UCSD-AML1 (cell line): ENCODE measurements at regions not wholly inside any gene's neighbourhood (a gene's known extent, or its start where the extent isn't known, plus 50 kb on each side); places are given as distances from the start of the nearest gene placed in this dataset.
"Not testable (repeated sequence)": the region's sequence is repeated elsewhere in the genome, so short reads cannot be mapped to it uniquely, and the experiment has no call there.

ENCODE experiments used
- DNase-seq: peaks from one replicate; lab custom pipeline; 2025; ENCODE audit not compliant: unreplicated experiment; lab: John Stamatoyannopoulos, UW

DNA sequence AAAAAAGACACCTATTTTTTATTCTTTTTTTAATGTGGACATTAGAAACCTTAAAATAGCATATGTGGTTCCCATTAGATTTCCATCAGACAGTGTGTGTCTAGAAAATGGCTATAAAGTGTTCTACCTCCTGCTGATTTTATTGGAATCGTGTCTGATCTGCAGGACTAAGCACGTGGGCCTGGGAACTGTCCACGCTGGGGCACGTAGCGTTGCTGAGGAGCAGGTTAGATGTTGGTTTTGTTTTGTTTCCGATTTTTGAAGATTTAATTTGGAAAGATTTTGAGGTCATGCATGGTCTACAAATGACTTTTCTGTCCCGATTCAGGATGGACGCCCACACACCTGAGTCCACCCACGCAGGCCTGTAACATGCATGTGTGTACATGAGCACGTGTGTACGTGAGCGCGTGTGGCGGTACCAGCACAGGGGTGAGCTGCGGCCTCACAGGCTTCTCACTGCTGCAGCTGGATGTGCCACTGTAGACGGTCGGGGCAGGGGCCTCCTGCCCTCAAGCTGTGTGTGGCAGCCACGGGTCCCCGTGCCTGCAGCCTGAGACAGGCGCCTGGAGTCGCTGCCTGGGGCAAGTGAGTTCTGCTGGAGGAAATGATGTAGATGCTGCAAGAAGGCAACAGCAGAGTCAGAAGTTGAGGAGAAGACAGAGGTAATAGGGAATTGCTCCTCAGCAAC is 99.7 kb upstream of the CTDP1 start:
- DNase-seq: no peak

DNA sequence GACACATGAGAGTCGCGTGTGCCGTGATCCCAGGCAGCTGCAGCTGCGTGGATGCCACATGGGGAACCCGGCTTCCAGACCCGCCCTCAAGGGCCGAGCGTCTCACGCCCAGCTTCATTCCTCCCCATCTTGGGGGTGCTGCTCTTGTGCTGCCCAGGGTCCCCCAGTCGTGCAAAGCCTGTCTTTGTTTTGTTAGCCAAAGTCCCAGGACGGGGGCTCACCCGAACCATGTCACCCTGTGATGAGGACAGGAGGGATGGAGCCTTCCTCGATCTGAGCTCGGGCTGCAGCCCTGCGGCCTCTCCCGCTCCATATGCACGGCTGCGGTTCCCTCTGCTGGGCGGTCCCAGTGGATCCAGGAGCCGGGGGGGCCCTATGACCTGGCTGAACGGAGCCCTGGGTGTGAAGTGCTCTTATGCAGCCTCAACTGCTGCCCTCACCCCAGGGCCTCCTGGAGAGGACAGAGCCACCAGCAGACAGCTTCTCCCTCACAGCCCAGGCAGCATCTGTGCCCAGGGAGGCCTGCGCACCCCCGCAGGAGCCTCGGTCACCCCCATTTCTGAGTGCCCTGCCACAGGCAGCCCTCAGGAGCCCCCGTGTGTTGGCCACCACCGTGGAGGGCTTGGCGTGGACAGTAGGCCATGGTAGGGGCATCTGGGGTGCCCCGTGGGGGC is 99.0 kb upstream of the CTDP1 start:
- DNase-seq: no peak

DNA sequence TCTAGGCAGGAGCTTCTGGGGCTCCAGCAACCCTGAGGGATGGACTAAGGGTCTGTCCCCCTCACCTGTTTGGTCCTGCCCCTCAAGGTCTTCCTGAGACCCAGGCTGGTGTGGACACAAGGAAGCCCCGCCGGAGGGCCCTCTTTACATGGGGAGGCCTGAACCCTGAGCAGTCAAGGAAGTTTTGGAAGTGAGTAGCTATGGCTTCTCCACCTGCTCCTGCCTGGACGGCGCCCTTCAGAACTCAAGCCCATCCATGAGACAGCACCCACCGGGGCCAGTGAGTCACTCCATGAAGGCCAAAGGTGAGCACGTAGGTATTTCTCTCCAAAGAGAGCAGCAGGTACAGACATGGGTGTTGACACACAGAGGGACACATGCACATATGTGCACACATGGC is 98.2 kb upstream of the CTDP1 start:
- no peak for DNase-seq

- no peak for DNase-seq
Measured at GRCh38 chr18:79581911-79582310, 97.7 kb upstream of the CTDP1 start.

GRCh38 chr18:79582978-79583377 is 96.6 kb upstream of the CTDP1 start:
- DNase-seq: no peak

- no peak for DNase-seq
Measured at GRCh38 chr18:79583426-79583825, 96.2 kb upstream of the CTDP1 start.

GRCh38 chr18:79583984-79584401 is 95.6 kb upstream of the CTDP1 start:
- DNase-seq: no peak

DNA sequence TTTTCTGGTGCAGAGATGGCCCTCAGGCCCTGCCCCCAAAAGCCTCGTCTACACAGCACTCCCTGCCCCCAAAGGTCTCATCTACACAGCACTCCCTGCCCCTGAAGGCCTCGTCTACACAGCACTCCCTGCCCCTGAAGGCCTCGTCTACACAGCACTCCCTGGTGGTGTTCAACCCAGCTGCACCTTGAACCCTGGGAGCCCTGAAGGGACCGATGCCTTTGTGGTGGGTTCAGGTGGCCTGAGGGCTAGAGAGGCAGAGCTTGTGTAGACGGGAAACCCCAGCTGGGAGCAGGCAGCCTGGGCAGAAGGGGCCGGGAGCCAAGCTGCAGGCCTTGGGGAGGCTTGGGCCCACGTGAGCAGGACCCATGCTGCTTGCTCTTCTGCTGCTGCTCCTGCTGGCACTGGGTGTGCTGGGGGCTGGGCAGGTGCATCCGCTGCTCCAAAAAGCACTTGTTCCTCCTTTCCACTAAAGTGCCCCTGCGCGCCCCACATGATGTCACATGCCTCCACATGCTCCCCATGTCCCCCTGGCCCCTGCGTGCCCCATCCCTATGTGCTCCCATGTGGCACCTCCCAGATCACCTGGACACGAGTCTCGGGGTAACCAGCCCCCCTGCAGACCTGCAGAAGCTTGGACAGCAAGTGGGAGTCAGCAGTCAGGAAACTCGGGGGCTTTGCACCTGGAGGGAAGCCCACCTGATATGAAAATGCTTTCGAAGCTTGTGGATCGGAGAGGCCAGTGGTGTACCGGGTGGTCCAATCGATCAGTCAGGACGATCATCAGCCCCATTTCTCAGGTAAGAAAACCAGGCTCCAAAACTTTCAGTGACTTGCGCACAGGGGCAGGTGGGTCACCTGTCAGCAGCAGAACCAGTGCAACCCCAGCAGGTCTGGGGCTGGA is 94.9 kb upstream of the CTDP1 start:
- no peak for DNase-seq

DNA sequence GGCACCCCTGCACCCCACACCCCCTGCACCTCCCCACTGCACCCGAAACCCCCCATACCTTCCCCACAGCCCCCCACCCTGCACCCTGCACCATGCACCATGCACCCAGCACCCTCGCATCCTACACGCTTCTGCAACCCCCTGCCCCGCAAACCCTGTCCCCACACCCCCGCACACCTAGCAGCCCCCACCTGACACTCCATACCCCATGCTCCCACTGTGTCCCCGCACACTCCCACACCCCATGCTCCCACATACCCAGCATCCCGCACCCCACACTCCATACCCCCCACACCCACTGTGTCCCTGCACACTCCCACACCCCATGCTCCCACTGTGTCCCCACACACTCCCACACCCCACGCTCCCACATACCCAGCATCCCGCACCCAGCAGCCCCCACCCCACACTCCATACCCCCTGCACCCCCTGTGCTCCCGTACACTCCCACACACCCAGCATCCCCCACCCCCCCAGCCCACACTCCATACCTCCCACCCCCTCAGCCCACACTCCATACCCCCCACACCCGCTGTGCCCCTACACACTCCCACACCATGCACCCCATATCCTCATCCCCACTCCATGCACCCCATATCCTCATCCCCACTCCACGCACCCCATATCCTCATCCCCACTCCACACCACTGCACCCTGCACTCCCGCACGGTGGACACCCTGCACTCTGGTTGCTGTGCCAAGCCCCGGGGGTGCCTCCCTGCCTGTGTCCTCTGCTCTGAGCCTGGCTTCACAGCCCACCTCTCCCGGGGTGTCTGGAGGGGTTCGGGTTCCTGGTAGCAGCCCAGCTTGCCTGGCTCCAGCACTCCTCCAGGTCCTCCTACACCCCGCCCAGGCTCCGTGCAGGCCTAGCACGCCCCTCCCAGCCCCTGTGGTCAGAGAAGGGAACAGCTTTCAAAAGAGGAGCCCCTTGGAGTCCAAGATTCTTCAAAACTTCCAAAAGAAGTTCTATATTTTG is 93.9 kb upstream of the CTDP1 start:
- no peak for DNase-seq

DNA sequence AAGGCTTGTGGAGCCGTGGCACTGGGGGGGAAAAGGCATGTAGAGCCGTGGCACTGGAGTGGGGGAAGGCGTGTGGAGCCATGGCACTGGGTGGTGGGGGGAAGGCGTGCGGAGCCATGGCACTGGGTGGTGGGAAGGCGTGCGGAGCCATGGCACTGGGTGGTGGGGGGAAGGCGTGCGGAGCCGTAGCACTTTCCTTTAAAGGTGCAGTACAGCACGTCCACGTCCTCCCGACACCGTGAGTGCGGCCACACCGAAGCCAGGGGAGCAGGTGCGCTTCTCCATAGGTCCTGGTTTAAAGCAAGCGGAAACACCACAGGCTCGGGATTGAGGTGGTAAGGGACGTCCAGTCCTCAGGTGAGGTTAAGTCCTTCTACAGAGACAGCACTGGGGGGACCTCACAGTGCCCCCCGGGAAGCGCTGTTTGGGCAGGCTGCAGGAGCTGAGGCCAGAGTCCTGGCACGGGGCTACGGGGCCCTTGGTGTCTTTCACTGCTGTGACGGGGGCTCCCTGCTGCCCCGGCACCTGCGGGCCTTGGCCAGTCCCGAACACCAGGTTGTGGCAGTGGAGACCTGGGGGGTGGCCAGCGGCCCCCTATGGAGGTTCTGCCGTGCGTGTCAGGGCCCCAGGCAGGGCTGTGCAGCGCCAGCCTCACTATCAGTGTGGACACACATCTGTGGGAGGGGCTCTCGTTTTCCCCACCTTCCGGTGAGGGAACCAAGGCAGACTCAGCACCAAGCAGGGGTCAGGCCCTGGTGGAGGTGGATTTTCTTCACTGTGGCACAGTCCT is 93.0 kb upstream of the CTDP1 start:
- DNase-seq: no peak

DNA sequence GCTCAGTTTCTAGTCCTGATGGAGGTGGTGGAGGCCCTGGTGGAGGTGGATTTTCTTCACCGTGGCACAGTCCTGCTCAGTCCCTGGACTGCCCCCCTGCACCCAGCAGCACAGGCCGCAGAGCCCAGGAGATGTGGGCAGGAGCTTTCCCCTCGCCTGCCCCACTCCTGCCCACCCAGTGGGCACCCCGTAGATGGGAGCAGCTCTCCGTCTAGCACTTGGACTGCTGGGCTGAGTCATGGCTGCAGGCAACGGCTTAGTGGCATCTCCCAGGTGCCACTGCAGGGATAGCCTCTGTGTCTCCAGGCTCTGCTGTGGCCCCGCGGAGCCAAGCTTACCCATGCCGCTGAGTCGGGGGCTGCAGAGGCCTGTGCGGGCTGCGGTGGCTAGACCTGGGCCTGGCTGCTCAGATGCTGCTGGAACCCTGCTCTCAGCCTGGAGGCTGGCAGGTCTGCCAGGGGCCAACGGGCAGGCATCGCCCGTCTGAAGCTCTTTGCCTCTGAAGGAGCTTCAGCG is 92.3 kb upstream of the CTDP1 start:
- DNase-seq: no peak

DNA sequence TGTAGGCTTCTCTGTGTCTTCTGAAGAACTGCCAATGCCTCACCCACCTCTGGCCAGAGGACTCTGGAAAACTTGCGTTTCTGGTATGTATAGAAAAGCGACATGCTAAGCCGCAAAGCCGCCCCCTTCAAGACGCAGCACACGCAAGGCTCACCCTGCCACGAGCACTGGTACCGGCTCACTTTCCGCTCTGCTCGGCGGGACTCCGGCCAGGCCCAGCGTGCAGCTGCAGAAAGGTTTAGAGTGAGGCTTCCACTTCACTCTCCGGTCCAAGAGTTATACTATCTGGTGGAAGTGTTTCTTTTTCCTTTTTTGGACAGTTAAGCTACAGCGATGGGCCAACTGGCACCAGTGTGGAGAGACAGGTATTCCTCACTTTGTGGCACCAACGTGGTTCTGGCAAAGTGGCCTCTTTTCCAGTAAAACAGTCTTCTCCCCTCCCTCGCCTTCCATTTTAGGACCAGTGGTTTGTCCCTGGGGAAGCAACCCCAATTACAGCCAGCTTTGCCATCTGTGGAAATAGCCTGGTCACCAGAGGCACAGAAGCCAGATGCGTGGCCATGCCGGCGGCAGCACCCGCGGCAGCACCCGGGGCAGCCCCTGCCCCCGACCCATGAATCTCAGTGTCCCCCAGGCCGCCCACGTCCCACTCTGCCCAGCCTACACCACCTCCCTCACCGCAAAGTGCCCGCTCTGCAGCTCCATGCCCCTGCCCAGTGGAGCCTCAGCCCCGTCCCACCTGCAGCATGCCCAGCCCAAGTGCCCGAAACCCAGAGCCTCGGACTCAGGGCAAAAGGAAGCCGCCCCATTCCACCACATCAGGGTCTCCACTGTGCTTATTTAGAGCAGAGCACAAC is 91.6 kb upstream of the CTDP1 start:
- no peak for DNase-seq

DNA sequence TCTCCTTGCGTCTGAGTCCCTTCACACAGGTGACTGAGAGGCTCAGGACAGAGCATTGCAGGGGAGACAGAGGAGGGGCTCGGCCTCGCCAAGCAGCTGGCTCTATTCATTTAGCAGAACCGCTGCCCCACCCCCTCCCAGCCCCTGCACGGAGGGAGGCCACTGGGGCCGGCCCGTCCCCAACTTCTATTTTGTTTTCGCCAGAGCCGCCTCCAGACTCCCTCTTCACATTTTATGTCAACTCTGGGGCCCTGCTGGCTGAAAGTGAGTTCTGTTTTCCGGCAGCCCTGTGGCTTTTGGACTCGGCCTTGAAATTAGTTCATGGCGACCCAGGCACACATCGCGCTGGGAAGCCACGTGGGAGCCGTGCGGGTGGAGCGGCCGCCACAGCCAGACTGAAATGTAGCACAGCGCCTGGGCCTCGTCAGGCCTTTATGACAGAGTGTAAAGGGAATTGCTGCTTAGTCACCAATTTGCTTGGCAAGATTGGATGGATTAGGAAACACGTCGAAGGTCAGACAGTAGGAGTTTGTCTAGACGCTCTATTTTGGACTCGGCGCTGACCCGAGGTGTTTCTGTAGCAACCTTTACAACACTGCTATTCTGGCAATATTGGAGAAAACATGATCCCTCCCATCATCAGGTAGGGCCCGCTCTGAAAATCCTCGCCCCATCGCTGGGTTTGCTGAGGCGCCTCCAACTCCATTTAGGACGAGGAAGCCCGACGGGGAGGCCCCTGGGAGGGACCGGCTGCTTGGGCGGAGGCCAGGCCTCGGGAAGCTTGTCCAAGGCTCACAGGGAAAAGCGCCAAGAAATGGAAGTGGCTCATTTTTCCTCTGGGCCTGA is 90.7 kb upstream of the CTDP1 start:
- no peak for DNase-seq

- no peak for DNase-seq
Measured at GRCh38 chr18:79589601-79590091, 90.0 kb upstream of the CTDP1 start.

DNA sequence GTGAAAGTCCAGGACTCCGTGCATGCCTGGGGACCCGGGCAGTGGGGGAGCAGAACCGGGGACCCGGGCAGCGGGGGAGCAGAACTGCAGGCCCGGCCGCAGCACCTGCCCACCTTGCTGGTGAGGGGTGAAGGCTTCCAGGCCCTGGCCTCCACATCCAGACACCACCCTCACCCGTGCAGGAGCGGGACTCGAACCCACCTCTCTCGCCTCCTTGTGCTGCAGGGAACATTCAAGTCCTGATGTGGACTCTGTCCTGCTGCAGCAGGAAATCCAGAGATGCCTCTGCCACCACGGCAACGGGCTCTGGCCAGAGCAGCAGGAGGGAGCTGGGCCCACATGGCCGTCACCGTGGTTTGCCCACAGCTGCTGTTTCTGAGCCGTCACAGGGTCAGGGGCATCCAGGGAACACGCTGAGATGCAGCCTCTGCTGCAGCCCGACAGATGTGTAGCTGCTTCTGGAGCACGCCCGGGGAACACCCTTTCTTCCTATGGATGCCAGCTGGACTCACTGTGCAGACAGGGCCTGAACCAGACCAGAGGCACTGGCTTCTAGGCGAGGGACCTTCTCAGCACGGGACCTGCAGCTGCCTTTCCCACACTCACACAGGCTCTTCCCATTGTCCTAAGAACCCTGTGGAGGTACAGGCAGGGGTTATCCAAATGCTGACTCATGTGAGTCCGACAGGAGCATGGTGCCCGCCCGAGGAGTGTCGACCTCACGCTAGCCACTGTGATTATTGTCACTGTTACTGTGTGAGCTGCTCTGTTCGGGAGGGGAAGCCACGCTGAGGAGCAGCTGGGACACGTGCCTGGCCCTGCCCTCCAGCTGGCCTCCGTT is 89.2 kb upstream of the CTDP1 start:
- no peak for DNase-seq

DNA sequence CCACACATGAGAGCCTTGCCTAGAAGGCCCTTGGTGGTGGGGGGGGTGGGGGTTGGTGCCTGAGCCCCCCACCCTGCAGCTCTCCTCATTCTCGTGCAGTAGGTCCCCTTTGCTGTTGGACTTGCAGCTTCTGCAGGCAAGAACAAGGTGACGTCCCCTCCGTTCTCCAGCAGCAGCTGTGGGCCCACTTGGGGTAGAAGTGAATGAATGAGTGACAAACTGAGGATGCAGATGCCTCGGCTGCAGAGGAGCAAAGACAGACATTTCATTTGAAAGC is 88.6 kb upstream of the CTDP1 start:
- no peak for DNase-seq

DNA sequence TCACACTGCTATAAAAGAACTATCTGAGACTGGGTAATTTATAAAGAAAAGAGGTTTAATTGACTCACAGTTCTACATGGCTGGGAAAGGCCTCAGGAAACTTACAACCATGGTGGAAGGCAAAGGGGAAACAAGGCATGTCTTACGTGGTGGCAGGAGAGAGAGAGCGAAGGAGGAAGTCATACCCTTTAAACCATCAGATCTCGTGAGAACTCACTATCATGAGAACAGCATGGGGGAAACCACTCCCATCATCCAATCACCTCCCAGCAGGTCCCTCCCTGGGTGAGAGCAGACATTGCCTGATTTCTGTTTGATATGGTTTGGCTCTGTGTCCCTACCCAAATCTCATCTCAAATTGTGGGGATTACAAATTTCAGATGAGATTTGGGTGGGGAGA is 86.9 kb upstream of the CTDP1 start:
- DNase-seq: not testable (repeated sequence)
